HG03159 (cell line): ENCODE measurements at regions not wholly inside any gene's neighbourhood (a gene's known extent, or its start where the extent isn't known, plus 50 kb on each side); places are given as distances from the start of the nearest gene placed in this dataset.
"Not testable (repeated sequence)": the region's sequence is repeated elsewhere in the genome, so short reads cannot be mapped to it uniquely, and the experiment has no call there.

ENCODE experiments used
- ATAC-seq: cut with Tn5 transposase; IDR thresholded peaks from one replicate; pipeline ENCODE4 v1.9.1; 2021; ENCODE audit warnings: mild to moderate bottlenecking, moderate library complexity; ENCODE audit not compliant: unreplicated experiment

DNA sequence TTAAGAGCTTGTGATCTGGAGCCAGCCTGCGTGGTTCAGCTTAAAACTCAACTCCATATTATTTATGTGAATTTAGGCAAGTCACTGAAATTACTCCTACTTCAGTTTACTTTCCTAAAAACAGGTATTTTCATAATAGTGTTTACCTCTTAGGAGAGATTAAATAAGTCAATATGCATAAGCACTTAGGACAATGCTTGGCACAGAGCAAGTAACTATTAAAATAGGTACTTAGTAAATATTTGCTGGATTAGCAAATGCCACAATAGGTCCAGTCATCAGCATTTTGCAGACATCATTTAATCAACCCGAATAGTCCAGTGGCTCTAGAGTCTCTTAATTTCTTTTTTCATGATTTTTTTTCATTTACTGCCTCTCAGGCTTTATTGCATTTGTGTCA is 78.6 kb upstream of the PTPRK start:
- no peak for ATAC-seq

DNA sequence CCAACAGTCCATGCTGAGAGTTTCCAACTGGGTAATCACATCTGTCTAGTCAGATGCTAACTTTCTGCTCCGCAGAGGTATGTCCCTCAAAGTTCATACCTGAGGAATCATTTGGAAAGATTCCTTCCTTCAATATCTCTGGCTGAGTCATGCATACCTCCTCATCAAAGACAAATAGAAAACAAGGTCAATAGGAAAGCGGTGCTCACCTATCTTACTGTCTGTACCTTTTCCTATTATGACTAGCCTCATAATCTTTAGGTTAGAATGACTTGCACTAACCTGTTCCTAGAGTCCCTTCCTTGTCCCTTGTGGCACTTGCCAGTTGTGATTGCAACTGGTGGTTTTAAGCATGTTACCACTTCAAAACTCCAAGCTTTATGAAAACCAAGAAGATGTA is 78.2 kb upstream of the PTPRK start:
- ATAC-seq, result no peak

DNA sequence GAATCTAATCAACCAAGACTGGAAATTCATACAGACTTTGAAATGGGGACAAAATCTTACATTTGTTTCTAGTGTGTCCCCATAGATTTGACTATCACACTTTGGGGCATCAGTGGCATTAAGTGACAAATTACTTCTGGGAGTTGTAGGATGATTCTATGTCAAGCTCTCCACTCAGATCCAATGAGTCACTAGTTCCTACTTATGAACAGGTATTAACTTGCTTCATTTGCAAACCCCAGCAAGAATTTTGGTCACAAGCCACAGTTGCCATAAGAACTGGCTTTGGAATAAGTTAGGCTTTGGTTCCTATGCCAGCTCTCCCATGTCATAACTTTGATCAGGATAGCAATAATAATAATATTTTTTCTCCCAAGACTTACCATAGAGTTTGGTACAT is 77.6 kb upstream of the PTPRK start:
- no peak for ATAC-seq

DNA sequence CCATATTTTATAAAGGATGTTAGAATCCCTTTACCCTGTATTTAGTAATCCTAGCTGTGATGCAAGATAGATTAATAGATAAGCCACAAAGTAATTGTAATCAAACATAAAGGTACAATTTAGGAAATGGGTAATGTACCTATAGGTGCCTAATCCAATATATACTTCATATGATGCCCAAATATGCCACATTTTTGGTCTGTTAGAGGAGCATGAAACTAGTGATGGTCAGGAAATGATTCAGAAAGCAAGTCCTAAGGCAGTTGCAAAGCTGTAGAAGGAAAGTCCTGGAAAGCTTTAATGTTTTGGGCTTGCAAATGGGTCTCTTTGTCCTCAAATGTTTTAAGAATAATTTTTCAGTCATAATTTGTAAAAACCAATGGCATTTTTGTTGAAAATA is 76.6 kb upstream of the PTPRK start:
- no peak for ATAC-seq

DNA sequence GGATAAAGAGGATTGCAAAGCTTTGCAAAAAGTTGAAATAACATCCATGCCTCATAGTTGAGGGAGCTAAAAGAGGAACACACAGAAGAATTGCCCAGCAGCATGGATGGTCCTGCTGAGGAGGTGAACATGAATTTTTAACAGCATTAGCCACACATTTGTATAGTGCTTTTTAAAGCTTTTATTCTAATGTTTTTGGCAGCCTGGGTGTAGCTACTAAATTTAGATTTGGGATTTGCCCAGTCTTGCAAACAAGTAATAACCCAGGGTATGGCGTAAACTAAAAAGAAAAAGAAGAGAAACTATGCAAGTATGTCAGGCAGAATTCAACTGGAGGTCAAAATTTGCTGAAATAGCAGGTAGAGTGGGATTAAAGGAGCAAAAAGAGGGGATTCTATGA is 75.1 kb upstream of the PTPRK start:
- no peak for ATAC-seq

DNA sequence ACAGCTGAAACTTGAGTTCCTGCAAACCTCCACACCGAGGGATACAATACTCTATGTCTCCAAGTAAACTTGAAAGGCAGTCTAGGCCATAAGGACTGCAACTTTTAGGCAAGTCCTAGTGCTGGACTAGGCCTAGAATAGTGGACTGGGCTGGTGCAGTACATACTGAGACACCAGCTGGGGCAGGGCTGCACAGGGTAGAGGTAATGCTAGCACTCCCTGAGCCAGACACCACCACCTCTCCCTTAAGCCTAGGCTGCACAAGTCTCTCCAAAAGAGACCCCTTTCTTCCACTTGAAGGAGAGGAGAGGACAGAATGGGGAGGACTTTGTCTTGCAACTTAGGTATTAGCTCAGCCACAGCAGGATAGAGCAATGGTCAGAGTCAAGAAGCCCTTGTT is 65.7 kb upstream of the PTPRK start:
- ATAC-seq, result no peak

DNA sequence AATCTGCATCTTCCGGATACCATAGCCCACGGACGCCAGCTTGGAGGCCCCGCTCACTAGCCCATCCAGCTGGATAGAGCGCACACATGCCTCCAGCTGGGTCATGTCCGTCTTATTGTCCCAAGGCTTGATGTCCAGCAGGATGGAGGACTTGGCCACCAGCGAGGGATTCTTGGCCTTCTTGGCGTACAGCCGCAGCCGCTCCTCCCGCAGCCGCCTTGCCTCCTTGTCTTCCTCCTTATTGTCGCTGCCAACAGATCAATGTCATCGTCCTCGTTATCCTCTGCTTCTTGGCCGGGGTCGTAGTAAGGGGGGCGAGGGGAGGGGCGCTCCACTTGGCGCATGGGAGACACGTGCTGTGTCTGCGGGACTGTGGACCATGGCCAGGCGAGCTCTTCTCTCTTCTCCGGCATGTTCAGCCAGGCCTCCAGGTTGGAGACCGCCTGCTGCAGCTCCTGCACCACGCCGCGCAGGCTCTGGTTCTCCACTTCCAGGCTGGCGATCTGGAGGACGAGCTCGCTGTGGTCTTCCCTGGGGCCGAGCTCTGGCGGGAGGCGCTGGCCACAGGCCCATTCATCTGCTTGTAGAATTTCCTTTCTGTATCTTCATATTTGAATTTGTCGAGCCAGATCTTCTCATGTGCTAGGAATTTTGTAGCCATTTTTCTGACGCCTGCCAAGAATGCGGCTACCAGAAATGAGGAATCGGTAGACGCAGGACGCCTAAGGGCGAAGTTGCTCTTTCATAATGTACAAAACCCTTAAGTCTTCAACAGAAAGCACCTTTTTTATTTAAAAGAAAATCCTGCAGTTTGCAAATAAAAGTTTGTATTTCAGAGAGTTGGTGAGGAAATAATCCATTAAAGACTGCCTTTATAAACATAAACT is 60.1 kb upstream of the PTPRK start:
- ATAC-seq, result no peak

DNA sequence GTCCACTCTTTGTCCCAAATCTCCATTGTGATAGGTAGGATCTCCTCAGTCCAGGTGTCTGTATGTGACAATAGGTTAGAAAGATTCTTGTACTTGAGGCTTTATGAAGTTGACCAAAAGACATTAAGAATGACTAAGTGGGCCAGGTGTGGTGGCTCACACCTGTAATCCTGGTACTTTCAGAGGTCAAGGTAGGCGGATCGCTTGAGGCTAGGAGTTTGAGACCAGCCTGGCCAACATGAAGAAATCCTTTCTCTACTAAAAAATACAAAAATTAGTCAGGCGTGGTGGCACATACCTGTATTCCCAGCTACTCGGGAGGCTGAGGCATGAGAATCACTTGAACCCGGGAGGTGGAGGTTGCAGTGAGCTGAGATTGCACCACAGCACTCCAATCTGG is 54.9 kb upstream of the PTPRK start:
- ATAC-seq, result not testable (repeated sequence)

DNA sequence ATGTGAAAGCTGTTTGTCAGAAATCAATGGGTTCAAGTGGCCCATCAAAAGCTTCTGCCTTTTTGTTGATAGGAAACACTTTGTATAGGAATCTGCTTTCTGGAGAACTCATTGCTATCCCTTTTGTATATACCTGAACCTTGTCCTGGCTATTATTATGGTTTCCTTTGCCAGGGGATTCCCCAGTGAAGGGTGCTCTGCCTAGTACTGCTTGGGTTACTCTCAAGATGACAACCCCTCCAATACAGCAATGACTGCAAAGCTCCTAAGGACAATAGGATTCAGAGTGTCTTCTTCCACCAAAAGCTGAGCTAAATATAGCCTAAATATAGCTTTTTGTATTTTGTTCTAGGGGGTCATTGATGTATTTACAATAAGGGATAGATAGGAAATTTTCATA is 54.0 kb upstream of the PTPRK start:
- no peak for ATAC-seq

DNA sequence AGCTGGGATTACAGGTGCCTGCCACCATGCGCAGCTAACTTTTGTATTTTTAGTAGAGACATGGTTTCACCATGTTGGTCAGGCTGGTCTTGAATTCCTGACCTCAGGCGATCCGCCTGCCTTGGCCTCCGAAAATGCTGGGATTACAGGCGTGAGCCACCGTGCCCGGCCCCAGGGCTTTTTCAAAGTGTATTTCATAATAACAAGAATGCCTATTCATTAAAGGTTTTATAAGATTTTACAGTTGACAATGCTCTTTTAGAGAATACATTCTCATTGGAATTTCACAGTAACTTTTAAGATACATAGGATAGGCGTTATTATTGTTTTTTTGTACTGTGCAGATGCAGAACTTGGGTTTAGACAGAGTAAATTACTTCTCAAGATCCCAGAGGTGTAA is 52.6 kb upstream of the PTPRK start:
- ATAC-seq, result no peak

DNA sequence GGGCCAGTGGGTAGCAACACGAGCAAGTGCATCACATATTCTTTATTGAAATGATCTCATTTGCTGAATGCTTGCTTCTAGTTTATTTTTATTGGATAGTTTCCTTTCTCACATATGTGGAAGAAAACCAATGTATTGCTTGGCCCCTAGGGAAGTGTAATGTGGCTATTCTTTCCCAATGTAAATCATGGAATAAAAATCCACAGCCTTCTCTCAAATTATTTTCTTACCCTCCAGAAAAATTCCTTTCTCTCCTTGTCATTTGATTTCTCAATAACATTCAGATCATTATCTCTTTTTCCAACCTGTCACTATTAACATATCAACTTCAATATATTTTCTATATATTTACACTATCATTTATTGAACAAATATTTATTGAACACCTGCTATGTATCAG is 51.9 kb upstream of the PTPRK start:
- ATAC-seq, result no peak

DNA sequence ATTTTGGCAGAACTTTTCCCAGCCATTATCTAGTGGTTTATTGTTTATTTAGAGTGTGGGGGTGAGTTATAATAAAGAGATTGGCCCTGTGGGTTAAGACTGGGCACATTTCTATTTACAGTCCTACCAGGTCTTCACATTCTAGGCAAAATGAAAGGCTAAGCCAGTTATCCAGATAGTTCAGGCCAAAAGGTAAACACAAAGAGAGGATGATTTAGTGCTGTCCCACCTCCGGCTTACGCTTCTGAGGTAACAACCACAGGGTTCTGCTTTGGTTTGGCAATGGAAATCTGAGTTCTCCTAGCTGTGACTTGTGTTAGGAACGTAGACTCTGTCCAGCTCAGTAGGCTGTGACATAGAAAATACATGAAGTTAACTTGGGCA is 50.3 kb upstream of the PTPRK start:
- ATAC-seq, result no peak

DNA sequence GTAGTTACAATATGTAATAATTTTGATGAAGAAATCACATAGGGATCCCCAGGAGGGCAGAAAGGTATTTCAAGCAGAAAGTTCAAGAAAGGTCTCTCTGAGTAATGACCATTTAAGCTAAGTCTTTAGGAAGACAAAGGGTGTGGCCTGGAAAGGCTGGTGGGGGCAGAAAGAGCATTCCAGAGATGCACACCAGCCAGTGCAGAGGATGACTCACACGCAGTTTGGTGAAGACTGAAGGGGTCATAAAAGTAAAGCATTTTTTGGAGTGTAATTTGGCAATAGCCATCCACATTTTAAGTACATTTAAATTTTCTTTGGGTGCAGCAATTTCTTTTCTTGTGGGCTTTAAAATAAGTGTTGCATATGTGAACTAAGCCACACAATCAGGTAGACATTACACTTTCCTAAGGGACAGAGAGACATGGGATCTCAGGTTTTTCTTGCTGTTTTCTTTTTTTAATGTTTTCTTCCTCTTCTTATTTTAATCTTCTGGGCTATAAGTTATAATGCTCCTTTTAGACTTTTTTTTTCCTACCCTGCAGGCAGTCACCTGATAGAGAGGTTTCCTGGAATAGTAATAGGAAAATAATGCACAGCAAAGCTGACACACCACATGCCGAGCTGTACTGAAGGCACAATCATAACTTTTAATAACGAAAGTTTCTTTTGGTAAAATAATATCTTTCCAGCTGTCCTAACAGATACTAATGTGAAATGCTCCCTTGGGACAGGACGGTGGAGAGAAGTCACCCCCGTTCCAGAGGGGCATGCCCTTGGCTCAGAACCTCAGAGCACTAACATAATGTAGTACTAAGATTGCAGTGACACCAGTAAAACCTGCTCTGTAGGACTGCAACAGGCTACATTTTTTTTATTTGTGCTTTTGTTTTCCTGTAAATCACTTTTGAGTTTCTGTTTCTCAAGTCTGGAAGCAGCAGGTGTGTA is 49.6 kb upstream of the PTPRK start:
- ATAC-seq, result no peak
